RPMI8226 (cell line): ENCODE measurements at regions not wholly inside any gene's neighbourhood (a gene's known extent, or its start where the extent isn't known, plus 50 kb on each side); places are given as distances from the start of the nearest gene placed in this dataset.

Experiments used
- DNase-seq: peaks from one replicate; pipeline ENCODE4 v3.0.0-alpha.2; 2015

DNA sequence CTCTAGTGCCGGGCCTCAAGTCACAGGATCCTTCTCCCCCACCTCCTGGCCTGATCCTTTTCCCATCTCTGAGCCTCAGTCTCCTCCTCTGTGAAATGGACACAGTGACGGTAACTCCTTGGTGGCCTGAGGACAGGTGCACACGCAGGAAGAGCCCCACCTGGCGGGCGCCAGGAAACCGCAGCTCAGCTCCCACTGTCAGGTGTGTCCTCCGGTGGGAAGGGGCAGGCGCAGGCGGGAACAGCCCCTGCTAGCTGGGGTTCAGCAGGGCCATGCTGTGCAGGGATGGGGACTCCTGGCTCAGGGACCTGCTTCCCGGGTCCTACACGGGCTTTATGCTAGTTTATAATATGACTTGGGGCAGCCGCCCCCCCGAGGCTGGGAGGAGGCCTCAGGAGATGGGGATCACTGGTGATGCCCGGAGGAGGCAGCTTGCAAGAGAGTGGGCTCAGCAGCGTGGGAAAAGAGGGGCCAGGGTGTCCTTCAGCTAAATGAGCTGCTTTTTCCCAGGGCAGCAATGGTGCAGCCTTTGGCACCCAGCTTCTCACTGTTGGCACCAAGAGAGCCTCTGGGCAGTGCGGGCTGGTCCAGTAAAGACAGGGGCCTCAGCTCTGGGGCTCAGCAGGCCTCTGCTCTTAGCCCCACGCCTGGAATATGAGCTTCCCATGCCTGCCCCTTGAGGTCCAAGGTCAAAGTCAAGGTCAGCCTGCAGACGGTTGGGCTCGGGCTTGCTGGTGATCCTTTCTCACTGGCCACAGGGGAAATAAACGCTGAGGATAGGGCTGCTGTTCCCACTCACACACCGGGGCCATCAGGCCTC is 68.0 kb upstream of the FAM20C start:
- peak; percentile 64 for DNase-seq

DNA sequence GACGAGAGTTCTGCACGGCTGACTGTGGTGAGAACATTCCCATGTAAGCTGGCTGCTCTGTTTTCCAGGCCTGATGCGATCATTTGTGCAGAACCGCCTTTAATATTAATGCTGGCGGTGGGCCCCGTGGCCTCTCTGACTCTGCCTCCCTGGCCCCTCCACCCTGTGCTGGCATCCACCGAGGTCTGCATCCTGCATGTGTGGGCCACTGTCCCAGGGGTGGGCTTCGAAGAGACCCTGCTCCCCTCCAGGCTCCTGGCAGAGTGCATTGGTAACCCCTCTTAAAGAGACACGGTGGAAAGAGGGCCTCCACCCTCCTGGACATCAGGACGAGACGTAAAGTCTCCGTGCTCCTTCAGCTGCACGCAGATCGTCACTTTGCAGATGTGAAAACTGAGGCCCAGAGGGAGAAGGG is 67.3 kb upstream of the FAM20C start:
- no peak for DNase-seq

DNA sequence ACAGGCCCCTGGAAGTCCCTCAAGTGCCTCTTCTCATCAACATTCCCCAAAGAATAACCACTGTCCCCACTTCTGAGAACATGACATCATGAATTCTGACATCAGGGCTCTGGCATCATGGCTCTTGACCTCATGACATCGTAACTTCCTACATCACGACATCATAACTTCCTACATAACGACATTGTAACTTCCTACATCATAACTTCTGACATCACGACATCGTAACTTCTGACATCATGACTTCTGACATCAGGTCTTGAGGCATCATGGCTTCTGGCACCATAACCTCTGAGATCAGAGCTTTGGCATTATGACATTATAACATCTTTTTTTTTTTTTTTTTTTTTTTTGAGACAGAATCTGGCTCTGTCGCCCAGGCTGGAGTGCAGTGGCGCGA is 66.7 kb upstream of the FAM20C start:
- no peak for DNase-seq

DNA sequence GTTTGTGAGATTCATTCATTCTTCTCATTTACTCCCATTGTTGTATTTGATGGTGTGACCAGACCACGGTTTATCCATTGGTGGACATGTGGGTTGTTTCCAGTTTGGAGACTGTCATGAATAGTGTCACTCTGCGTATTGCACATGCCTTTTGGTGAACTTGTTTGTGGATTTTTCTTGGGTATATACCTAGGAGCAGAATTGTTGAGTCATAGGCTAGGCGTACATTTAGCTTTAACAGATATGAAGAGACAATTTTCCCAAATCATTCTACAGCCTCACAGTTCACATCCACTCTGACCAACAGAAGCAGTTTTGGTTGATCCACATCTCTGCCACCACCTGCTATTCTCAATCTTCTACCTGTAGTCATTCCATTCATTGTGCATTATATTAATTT is 66.0 kb upstream of the FAM20C start:
- no peak for DNase-seq

DNA sequence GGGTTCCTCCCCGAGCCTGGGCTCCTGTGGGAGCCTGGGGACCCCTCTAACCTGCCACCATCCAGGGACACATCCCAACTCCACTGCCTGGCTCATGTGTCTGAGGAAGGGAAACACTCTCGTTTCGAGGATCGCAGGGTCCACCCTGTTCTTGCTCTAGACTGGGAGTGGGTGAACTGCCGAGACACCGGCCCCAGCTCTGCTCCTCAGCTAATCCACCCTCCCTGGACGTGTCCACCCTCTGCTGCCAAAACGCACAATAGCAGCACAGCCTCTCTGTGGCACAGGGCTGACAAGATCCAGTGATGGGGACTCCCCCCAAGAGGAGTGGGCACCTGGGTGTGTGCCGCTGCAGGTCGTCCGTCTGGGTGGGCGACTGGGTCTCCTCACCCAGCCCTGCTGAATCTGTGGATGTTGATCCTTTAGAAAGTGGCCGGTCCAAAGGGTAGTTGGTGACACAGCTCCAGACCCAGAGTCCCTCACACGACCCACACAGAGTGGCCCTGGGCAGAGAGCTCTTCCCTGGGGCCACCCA is 65.2 kb upstream of the FAM20C start:
- DNase-seq = no peak

DNA sequence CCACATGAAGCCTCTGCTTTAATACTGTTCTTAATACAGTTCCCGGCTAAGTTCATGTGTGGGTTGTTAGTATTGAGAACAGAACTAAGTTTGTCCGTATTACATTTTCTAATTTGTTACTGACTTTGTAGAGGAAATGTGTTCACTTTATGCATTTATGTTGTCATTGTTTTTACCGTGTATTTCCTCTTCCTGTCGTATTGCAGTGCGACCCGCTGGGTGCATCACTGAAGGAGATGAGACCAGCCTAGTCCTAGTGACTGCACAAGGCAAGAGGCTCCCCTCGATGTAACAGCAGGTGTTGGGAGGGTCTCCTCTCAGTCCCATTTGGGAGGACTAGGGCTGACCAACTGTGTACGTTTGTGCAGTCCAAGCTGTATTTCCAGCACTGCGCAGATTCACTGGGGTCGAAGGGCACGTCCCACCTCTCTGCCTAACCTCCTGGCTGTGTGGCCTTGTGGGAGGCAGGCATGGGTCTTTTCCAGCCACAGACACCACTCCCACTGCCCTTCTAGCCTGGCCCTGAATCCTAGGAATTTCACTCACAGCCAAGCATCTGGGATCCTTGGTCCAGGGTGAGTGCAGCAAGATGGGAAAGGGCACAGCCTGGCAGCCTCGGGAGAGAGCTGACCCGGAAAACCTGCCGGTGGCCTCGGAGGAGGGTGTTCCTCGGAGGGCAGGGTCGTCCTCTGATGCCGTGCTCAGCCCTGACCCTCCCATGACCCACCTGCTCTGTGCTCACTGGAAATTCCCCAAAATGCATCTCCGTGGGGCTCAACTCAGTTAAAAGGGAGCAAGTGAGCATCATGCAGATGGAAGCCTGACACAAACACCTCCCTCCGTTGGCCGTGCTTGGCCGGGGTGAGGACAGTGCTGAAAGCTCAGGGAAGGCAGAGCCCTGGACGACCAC is 63.9 kb upstream of the FAM20C start:
- no peak for DNase-seq

DNA sequence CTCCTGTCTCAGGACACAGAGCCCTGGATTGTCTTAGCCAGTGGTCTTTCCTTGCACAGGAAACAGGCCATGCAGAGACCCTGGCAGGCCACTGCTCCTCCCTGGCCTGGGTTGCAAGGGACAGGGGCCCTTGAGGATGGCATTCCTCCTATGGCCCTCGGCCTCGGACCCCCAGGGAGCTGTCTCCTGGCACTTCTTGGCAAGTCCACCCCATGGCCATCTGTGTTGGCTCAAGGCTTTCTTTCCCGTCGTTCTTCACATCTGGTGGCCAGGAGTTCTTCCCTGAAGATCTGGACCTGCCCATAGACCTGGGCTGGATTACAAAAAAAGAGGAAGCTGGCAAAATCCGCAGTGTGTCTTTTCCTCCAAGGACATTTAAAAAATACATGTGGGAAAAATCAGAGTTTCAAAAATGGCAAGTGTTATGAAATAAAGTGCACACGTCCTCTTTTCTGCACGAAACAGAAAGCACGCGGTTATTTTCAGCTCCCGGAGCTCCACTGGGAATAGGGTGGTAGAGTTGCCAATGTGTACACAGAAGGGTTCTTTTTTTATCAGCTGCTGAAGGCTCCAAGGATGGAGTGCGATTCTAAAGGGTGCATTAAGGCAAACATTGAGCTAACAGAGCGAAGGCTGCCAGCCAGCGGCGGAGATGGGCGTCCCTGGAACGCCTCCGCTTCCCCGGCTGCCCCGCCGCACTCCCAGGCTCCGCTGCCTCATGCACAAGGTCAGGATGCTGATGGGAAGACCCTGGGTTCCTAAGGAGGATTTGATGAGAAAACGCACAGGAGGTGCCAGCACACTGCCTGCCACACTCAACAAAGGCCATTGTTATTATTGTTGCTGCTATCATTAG is 62.8 kb upstream of the FAM20C start:
- no peak for DNase-seq

DNA sequence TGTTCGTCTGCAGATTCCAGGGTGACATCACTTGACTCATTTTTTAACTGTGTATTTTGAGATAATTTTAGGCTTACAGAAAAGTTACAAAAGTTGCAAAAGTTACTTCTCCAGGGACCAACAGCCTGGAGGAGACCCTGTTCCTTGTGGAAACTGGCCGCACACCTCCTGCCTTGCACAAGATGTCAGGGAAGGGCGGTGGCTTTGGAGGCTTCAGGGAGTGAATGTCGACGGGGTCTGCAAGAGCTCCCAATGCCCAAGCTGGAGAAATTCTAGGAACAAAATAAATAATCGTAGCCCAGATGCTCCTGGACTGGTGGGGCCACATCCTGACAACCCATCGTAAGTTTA is 62.2 kb upstream of the FAM20C start:
- DNase-seq = no peak

DNA sequence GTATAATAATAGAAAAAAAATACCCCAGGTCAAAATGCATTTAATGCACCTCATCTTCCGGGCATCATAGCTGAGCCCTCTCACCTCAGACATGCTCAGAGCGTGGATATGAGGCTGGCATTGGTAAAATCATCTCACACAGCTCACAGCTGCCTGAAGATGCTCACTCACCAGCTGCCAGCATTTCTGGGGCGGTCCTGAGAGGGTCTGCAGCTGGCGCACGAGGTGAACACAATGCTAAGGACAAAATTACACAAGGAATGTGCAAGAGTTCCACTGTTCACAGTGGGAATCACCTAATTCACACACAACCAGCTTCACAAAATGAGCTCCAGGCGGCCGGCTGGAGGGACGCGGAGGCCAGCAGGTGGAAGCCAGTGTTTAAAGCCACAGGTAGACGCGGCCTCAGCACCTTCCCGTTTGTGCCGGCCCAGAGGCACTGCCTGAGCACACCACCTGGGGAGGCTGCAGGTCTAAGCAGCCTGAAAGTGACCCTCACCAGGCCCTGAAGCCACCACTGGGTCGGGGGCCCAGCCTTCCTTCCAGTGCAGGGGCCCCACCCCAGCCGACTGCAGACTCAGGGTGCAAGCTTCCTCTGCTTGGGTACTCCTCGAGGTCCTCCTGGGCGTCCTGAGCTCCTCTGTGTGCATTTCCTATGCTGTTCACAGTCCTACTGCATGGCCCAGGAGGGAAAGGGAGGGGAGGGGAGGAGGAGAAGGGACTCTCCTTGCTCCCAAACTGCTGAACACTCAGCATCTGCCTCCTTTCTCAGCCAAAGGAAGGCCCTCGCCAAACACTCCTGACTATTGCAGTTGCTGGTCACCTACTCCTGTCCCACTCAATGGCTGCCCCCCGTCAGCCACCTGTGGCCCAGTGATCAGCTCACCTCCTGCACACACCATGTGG is 61.2 kb upstream of the FAM20C start:
- no peak for DNase-seq

DNA sequence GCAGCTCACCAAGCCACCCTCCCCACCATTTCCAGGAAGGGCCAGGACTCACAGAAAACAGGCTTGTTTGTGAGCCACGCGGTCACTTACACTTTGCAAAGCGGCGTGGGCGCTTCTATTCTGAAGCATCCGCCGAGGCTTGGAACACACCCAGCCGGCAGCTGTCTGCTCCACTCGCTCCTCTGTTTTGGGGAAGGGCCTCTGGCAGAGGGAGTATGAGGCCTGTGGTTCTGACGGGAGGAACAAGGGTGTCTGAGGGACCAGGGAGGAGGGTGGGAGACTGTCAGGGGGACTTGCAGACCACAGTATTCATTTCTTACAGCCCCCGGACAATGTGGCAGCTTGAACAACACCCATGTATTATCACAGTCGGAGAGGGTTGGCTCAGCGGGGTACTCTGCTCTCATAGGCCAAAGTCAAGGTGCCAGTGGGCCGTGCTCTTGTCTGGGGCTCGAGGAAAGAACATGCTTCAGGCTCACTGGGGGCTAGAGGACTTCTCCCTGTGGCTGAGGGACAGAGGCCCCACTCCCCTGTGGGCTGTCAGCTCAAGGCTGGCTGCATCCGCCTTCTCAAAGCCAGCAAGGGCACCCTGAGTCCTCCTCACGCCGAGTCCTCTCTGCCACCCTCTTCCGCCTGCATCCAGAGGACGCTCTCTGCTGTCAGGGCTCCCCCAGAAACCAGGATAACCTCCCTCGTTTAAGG is 60.4 kb upstream of the FAM20C start:
- no peak for DNase-seq

DNA sequence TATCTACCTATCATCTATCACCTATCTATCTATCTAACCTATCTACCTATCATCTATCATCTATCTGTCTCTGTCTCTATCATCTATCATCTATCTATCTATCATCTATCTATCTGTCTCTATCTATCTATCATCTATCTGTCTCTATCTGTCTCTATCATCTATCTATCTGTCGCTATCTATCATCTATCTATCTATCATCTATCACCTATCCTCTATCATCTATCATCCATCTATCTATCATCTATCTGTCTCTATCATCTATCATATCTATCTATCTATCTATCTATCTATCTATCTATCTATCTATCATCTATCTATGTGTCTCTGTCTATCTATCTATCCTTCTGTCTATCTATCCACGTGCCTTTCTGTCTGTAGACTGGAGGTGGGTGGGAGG is 59.5 kb upstream of the FAM20C start:
- DNase-seq = no peak

DNA sequence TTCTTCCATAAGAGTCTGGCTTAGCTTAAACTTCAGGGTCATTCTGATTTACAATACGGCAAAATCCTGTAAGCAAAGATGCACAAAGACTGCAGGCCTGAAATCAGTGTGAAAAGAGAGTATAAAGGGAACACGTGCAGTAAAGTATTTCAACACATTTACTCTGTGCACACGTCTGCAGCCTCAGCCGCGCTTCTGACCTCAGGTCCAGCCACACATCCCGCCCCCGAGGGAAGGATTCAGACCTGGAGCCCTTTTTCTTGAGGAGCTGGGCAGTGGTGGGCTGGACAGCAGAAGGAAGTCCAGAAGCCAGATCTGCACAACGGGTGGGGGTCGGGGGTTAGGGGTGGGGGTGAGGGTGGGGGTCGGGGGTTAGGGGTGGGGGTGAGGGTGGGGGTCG is 58.9 kb upstream of the FAM20C start:
- no peak for DNase-seq

DNA sequence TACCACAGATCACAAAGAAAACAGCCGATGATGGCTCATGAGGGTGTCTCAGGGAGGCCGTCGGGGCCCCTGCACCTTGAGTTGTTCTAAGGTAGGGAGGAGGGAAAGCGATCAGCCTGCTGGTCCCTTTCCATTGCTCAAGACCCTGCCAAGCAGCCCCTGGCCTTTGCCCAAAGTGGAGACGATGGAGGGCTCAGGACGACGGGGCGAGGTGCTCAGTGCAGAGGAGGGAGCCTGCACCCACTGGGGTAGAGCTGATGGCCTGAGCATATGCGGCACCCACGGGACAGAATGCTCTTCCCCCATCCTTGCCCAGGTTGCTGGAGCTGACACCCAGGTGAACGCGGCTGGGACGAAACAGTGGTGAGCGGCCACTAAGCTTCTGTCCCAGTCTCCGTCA is 58.3 kb upstream of the FAM20C start:
- no peak for DNase-seq

DNA sequence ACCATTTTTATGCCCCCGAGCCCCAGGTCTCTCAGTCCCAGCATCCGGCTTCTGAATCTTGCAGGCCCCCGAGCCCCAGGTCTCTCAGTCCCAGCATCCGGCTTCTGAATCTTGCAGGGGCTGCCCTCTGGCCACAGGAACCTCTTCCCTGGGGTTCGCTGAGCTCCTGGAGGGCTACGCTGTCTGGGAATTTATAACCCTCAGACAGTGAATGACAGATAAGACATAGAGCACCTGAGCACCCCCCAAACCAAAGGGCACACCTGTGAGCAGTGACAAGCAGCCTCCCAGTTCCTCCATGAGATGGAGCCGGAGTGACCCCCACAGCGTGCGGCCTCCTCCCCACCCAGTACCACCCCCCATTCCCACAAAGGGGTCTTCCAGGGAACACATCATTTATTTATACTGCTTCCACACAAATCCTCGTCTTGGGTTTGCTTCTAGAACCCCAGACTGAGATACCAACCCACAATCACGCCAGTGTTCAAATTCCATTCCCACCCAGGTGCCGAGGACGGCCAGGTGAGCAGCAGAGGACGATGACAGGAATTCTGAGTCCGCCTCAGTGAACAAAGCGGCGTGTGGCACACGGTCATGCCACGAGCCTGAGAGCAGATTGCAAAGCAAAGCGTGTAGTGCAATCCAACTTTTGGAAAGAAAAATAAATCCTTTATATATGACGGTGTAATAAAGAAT is 57.7 kb upstream of the FAM20C start:
- no peak for DNase-seq

DNA sequence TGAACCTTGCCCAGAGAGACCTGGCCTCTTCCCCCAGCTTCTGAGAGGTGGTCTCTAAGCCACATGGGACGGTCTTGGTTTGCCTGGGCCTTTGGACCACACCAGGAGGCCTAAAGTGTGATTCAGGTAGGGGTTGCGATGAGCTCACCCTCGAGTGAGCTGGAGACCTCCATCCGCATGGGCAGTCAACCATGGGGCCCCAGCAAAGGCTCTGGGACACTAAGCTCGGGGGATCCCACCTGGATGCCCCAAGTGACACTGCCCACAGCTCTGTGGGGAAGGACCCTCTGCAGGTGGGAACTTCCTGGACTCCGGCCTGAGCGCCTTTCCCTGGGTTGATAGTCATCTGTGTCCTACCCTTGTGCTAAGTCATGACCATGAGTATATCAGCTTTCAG is 57.1 kb upstream of the FAM20C start:
- DNase-seq = no peak

DNA sequence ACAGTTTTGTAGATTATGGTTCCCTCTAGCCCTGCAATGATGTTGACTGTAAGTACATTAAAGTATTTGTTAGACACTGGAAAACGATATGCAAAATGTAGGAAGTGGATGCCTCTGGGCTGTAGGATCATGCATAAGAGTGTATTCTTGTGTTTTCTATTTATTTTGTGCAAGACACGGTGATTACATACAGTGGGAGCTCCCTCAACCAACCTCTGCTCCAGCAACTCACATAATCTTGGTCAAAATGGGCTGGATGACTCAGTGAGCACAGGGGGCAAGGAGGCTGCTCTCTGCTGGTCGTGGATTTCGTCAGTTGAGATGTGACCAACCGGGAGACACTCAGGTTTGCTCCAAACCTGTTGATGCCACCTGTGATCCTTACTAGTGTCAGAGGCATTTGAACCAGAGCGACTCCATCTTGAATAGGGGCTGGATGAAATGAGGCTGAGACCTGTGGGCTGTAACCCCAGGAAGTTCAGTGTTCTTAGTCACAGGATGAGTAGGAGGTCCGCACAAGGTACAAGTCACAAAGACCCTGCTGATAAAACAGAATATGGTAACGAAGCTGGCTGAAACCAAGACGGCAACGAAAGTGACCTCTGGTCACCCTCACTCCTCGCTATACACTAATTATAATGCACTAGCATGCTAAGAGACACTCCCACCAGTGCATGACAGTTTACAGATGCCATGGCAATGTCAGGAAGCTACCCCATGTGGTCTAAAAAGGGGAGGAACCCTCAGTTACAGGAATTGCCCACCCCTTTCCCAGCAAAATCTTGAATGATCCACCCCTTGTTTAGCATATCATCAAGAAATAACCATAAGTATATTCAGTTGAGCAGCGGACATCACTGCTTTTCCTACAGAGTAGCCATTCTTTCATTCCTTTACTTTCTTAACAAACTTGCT is 56.4 kb upstream of the FAM20C start:
- DNase-seq = no peak

DNA sequence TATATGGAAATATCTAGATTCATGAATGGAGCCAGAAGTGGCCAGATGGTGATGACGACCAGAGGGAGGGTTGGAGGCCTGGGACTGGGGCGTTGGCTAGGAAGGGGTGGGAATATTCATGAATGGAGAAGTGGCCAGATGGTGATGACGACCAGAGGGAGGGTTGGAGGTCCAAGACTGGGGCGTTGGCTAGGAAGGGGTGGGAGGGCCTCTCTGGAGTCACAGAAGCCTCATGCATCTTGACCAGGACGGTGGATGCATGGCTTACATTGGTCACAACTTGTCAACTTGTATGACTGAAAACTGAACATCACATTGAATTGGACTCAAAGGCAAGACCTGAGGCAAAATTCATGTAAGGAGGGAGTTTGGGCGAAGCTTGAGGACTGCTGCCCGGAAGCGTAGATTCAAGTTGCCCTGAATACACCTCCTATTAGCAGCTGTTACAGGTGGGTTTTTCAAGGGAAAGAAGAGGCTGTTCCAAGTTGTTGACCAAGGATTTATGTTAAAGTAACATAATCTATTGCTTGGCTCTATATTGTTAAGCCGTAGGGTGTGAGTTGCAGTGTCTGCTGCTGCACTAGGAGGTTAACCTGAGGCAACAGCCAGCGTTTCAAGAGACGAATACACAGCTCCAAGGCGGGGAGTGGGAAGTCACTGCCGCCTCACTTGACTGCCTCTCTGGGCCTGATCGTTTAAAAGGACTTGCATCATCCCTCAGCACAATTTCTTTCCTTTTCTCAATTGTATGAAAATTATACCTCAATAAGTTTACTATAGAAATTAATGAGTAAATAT is 55.1 kb upstream of the FAM20C start:
- no peak for DNase-seq

DNA sequence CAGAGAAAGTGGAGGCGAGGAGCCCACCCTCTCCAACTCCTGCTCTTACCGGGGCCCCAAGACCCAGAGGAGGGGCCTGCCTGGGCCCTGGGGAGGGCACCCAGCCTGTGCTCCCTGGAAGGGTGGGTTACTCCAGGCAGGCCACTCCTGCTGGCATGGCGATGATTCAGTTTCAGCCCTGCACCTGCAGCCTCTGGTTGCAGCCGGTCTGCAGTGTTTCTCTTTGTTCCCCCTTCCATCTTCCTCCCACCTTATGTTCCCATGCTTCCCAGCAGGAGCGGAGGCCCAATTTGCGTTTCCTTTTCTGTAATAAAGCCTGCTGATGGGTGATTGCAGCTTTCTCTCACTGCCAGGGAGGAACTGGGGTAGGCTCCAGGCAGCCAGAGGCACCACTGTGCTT is 53.2 kb upstream of the FAM20C start:
- DNase-seq = no peak
